ENCODE measurements at regions not wholly inside any gene's neighbourhood (a gene's known extent, or its start where the extent isn't known, plus 50 kb on each side); places are given as distances from the start of the nearest gene placed in this dataset.

GRCh38 chr5:74282490-74282889 lies 358.0 kb downstream of the ENC1 start:
- ATAC-seq (ENCODE audit: insufficient read depth, low read depth): no peak
- no peak overlapping the region for H3K4me3 ChIP-seq (ENCODE audit: low read depth in 1 of 2, low read length in 2 of 2)
- H2AFZ ChIP-seq (ENCODE audit: low read depth, low read length): no peak overlapping the region
- no peaks in the 10 kb centered on the region for H3K36me3 ChIP-seq (ENCODE audit: insufficient read depth, low read length)
- no peaks in the 10 kb centered on the region for H3K79me2 ChIP-seq (ENCODE audit: insufficient read depth, low read length)
- no peaks in the 10 kb centered on the region for H3K4me1 ChIP-seq (ENCODE audit: insufficient read depth, low read length)
- H3K27me3 ChIP-seq (ENCODE audit: insufficient read depth, low read length, poor library complexity): no peaks in the 10 kb centered on the region
- TF ChIP-seq CTCF (IDR thresholded peaks at IDR 0.05; ENCODE audit: borderline replicate concordance, extremely low read depth, low read length, poor library complexity, severe bottlenecking) (no peak), EZH2 (IDR thresholded peaks at IDR 0.05; ENCODE audit: borderline replicate concordance, low read depth, low read length, severe bottlenecking) (no peak)
- H3K4me2 ChIP-seq (ENCODE audit: insufficient read depth, low read length): no peak overlapping the region
- no peaks in the 10 kb centered on the region for H3K9me3 ChIP-seq (ENCODE audit: insufficient read depth, low read length, severe bottlenecking)
- H3K27ac ChIP-seq (ENCODE audit: low read length): no peak overlapping the region
- no peak overlapping the region for H3K9ac ChIP-seq (ENCODE audit: low read depth, low read length)
- no peak for DNase-seq
- no peaks in the 10 kb centered on the region for H4K20me1 ChIP-seq (ENCODE audit: insufficient read depth, low read length)

- Histone ChIP-seq H3K36me3 (ENCODE audit: insufficient read depth, low read length) (no peaks in the 10 kb centered on the region), H3K9ac (ENCODE audit: low read depth, low read length) (no peak overlapping the region), H3K4me1 (ENCODE audit: insufficient read depth, low read length) (no peaks in the 10 kb centered on the region), H3K79me2 (ENCODE audit: insufficient read depth, low read length) (no peaks in the 10 kb centered on the region), H3K27ac (ENCODE audit: low read length) (no peak overlapping the region), H3K4me2 (ENCODE audit: insufficient read depth, low read length) (no peak overlapping the region), H4K20me1 (ENCODE audit: insufficient read depth, low read length) (no peaks in the 10 kb centered on the region), H3K9me3 (ENCODE audit: insufficient read depth, low read length, severe bottlenecking) (no peaks in the 10 kb centered on the region), H3K27me3 (ENCODE audit: insufficient read depth, low read length, poor library complexity) (no peaks in the 10 kb centered on the region), H3K4me3 (ENCODE audit: low read depth in 1 of 2, low read length in 2 of 2) (no peak overlapping the region), H2AFZ (ENCODE audit: low read depth, low read length) (no peak overlapping the region)
- DNase-seq (no peak), ATAC-seq (ENCODE audit: insufficient read depth, low read depth) (no peak)
- TF ChIP-seq CTCF (IDR thresholded peaks at IDR 0.05; ENCODE audit: borderline replicate concordance, extremely low read depth, low read length, poor library complexity, severe bottlenecking) (no peak), EZH2 (IDR thresholded peaks at IDR 0.05; ENCODE audit: borderline replicate concordance, low read depth, low read length, severe bottlenecking) (no peak)
Measured at GRCh38 chr5:74281166-74281565, 359.4 kb downstream of the ENC1 start.

GRCh38 chr5:74280306-74280705 lies 360.2 kb downstream of the ENC1 start:
- no peak for DNase-seq
- H3K4me3 ChIP-seq (ENCODE audit: low read depth in 1 of 2, low read length in 2 of 2): no peak overlapping the region
- H2AFZ ChIP-seq (ENCODE audit: low read depth, low read length): no peak overlapping the region
- no peak overlapping the region for H3K27ac ChIP-seq (ENCODE audit: low read length)
- no peaks in the 10 kb centered on the region for H3K79me2 ChIP-seq (ENCODE audit: insufficient read depth, low read length)
- no peak for ATAC-seq (ENCODE audit: insufficient read depth, low read depth)
- no peaks in the 10 kb centered on the region for H3K27me3 ChIP-seq (ENCODE audit: insufficient read depth, low read length, poor library complexity)
- no peaks in the 10 kb centered on the region for H3K9me3 ChIP-seq (ENCODE audit: insufficient read depth, low read length, severe bottlenecking)
- no peak overlapping the region for H3K9ac ChIP-seq (ENCODE audit: low read depth, low read length)
- H3K4me2 ChIP-seq (ENCODE audit: insufficient read depth, low read length): no peak overlapping the region
- H3K36me3 ChIP-seq (ENCODE audit: insufficient read depth, low read length): no peaks in the 10 kb centered on the region
- no peaks in the 10 kb centered on the region for H3K4me1 ChIP-seq (ENCODE audit: insufficient read depth, low read length)
- TF ChIP-seq EZH2 (IDR thresholded peaks at IDR 0.05; ENCODE audit: borderline replicate concordance, low read depth, low read length, severe bottlenecking) (no peak), CTCF (IDR thresholded peaks at IDR 0.05; ENCODE audit: borderline replicate concordance, extremely low read depth, low read length, poor library complexity, severe bottlenecking) (no peak)
- no peaks in the 10 kb centered on the region for H4K20me1 ChIP-seq (ENCODE audit: insufficient read depth, low read length)

GRCh38 chr5:74279244-74279643 lies 361.3 kb downstream of the ENC1 start:
- H3K27ac ChIP-seq (ENCODE audit: low read length): no peak overlapping the region
- TF ChIP-seq CTCF (IDR thresholded peaks at IDR 0.05; ENCODE audit: borderline replicate concordance, extremely low read depth, low read length, poor library complexity, severe bottlenecking) (no peak), EZH2 (IDR thresholded peaks at IDR 0.05; ENCODE audit: borderline replicate concordance, low read depth, low read length, severe bottlenecking) (no peak)
- no peak overlapping the region for H3K4me2 ChIP-seq (ENCODE audit: insufficient read depth, low read length)
- H3K36me3 ChIP-seq (ENCODE audit: insufficient read depth, low read length): no peaks in the 10 kb centered on the region
- ATAC-seq (ENCODE audit: insufficient read depth, low read depth) (no peak), DNase-seq (no peak)
- no peaks in the 10 kb centered on the region for H3K4me1 ChIP-seq (ENCODE audit: insufficient read depth, low read length)
- no peaks in the 10 kb centered on the region for H4K20me1 ChIP-seq (ENCODE audit: insufficient read depth, low read length)
- no peak overlapping the region for H3K9ac ChIP-seq (ENCODE audit: low read depth, low read length)
- H3K79me2 ChIP-seq (ENCODE audit: insufficient read depth, low read length): no peaks in the 10 kb centered on the region
- H3K9me3 ChIP-seq (ENCODE audit: insufficient read depth, low read length, severe bottlenecking): no peaks in the 10 kb centered on the region
- no peaks in the 10 kb centered on the region for H3K27me3 ChIP-seq (ENCODE audit: insufficient read depth, low read length, poor library complexity)
- no peak overlapping the region for H2AFZ ChIP-seq (ENCODE audit: low read depth, low read length)
- no peak overlapping the region for H3K4me3 ChIP-seq (ENCODE audit: low read depth in 1 of 2, low read length in 2 of 2)
